Type B pancreatic cell (in vitro differentiated cells): ENCODE measurements at regions not wholly inside any gene's neighbourhood (a gene's known extent, or its start where the extent isn't known, plus 50 kb on each side); places are given as distances from the start of the nearest gene placed in this dataset.

Experiments
- DNase-seq: peaks from one replicate; pipeline ENCODE4 v3.0.0; 2021; ENCODE audit warnings: mixed read lengths; ENCODE audit not compliant: unreplicated experiment; ENCODE audit errors: extremely low spot score
- H3K27ac Mint-ChIP-seq: 2 replicates; pipeline ENCODE4 v1.8.0; 2021; ENCODE audit warnings: mild to moderate bottlenecking, mixed read lengths
- H3K27me3 Mint-ChIP-seq: 2 replicates; pipeline ENCODE4 v1.8.0; 2021; ENCODE audit warnings: mixed read lengths
- H3K36me3 Mint-ChIP-seq: 2 replicates; pipeline ENCODE4 v1.8.0; 2021; ENCODE audit warnings: mixed read lengths
- H3K4me1 Mint-ChIP-seq: one replicate; pipeline ENCODE4 v1.8.0; 2021; ENCODE audit warnings: mixed read lengths; ENCODE audit not compliant: unreplicated experiment
- H3K4me3 Mint-ChIP-seq: 2 replicates; pipeline ENCODE4 v1.8.0; 2021; ENCODE audit warnings: mild to moderate bottlenecking, mixed read lengths
- H3K9me3 Mint-ChIP-seq: 2 replicates; pipeline ENCODE4 v1.8.0; 2021; ENCODE audit warnings: mixed read lengths
- TF ChIP-seq, protein P1 (sequence below): fragments of 200-600 bp; sonication (generic); conservative IDR thresholded peaks from 2 replicates; pipeline ENCODE4 v1.5.0; 2021; ENCODE audit warnings: antibody characterized with exemption, mild to moderate bottlenecking

GRCh38 chr2:161107265-161107664 is 53.0 kb upstream of the TANK start:
- Mint-ChIP-seq H3K36me3 (no peaks in the 10 kb centered on the region), H3K27ac (no peak overlapping the region), H3K9me3 (no peaks in the 10 kb centered on the region), H3K4me1 (no peaks in the 10 kb centered on the region), H3K27me3 (no peaks in the 10 kb centered on the region), H3K4me3 (no peak overlapping the region)
- DNase-seq: no peak
- TF ChIP-seq, protein P1, sequence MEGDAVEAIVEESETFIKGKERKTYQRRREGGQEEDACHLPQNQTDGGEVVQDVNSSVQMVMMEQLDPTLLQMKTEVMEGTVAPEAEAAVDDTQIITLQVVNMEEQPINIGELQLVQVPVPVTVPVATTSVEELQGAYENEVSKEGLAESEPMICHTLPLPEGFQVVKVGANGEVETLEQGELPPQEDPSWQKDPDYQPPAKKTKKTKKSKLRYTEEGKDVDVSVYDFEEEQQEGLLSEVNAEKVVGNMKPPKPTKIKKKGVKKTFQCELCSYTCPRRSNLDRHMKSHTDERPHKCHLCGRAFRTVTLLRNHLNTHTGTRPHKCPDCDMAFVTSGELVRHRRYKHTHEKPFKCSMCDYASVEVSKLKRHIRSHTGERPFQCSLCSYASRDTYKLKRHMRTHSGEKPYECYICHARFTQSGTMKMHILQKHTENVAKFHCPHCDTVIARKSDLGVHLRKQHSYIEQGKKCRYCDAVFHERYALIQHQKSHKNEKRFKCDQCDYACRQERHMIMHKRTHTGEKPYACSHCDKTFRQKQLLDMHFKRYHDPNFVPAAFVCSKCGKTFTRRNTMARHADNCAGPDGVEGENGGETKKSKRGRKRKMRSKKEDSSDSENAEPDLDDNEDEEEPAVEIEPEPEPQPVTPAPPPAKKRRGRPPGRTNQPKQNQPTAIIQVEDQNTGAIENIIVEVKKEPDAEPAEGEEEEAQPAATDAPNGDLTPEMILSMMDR: no peak
